BE2C (cell line): ENCODE measurements at regions not wholly inside any gene's neighbourhood (a gene's known extent, or its start where the extent isn't known, plus 50 kb on each side); places are given as distances from the start of the nearest gene placed in this dataset.

Source experiments
- DNase-seq: peaks from one replicate; pipeline ENCODE4 v3.0.0-alpha.2; 2020
- H3K27me3 ChIP-seq: fragments of 250-450 bp; sonication (Bioruptor Pico); 2 replicates; pipeline ENCODE4 v1.5.1; 2020; ENCODE audit warnings: mild to moderate bottlenecking
- H3K36me3 ChIP-seq: fragments of 250-450 bp; sonication (Bioruptor Pico); 2 replicates; pipeline ENCODE4 v1.5.1; 2020; ENCODE audit warnings: mild to moderate bottlenecking
- H3K4me1 ChIP-seq: fragments of 250-450 bp; sonication (Bioruptor Pico); 2 replicates; pipeline ENCODE4 v1.5.1; 2020
- H3K4me3 ChIP-seq: 2 replicates; pipeline ENCODE4 v1.5.1; 2011; ENCODE audit warnings: low read depth, low read length
- H3K9me3 ChIP-seq: fragments of 250-450 bp; sonication (Bioruptor Pico); 2 replicates; pipeline ENCODE4 v1.5.1; 2020
- TF ChIP-seq, protein P1 (sequence below): IDR thresholded peaks from 2 replicates; pipeline ENCODE4 v1.5.1; 2012; ENCODE audit warnings: mild to moderate bottlenecking, low read depth, low read length

GRCh38 chr1:223048026-223048425 lies 95.0 kb downstream of the TLR5 start:
- Histone ChIP-seq H3K27me3 (no peaks in the 10 kb centered on the region), H3K4me1 (no peaks in the 10 kb centered on the region), H3K36me3 (no peaks in the 10 kb centered on the region), H3K4me3 (no peak overlapping the region), H3K9me3 (no peaks in the 10 kb centered on the region)
- TF ChIP-seq, protein P1, sequence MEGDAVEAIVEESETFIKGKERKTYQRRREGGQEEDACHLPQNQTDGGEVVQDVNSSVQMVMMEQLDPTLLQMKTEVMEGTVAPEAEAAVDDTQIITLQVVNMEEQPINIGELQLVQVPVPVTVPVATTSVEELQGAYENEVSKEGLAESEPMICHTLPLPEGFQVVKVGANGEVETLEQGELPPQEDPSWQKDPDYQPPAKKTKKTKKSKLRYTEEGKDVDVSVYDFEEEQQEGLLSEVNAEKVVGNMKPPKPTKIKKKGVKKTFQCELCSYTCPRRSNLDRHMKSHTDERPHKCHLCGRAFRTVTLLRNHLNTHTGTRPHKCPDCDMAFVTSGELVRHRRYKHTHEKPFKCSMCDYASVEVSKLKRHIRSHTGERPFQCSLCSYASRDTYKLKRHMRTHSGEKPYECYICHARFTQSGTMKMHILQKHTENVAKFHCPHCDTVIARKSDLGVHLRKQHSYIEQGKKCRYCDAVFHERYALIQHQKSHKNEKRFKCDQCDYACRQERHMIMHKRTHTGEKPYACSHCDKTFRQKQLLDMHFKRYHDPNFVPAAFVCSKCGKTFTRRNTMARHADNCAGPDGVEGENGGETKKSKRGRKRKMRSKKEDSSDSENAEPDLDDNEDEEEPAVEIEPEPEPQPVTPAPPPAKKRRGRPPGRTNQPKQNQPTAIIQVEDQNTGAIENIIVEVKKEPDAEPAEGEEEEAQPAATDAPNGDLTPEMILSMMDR, result no peak
- DNase-seq, result no peak

GRCh38 chr1:223052462-223052861 lies 90.6 kb downstream of the TLR5 start:
- Histone ChIP-seq H3K4me3 (no peak overlapping the region), H3K27me3 (peaks cover 10% of the 10 kb centered on the region), H3K36me3 (no peaks in the 10 kb centered on the region), H3K9me3 (no peaks in the 10 kb centered on the region), H3K4me1 (no peaks in the 10 kb centered on the region)
- no peak for DNase-seq
- TF ChIP-seq, protein P1, result no peak

DNA sequence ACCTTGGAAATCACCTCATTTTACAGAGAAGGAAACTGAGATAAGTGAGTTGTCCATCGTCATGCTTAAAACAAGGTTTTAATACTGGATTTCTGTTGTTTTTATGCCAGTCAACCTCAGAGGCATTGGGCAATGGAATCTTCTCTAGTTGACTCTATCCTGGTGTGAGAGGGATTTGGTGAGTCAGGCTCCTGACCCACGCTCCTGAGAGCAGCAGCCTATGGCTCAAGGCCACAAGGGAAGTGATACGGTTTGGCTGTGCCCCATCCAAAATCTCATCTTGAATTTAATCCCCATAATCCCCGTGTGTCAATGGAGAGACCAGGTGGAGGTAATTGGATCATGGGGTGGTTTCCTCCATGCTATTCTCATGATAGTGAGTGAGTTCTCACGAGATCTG lies 90.1 kb downstream of the TLR5 start:
- TF ChIP-seq, protein P1, result no peak
- Histone ChIP-seq H3K4me3 (no peak overlapping the region), H3K4me1 (no peaks in the 10 kb centered on the region), H3K36me3 (no peaks in the 10 kb centered on the region), H3K27me3 (peaks cover 10% of the 10 kb centered on the region), H3K9me3 (no peaks in the 10 kb centered on the region)
- DNase-seq, result no peak

GRCh38 chr1:223056802-223057201 lies 86.2 kb downstream of the TLR5 start:
- Histone ChIP-seq H3K27me3 (peaks cover 10% of the 10 kb centered on the region), H3K36me3 (no peaks in the 10 kb centered on the region), H3K9me3 (no peaks in the 10 kb centered on the region), H3K4me1 (no peaks in the 10 kb centered on the region), H3K4me3 (no peak overlapping the region)
- TF ChIP-seq, protein P1, result no peak
- DNase-seq, result no peak

GRCh38 chr1:223057569-223058093 lies 85.4 kb downstream of the TLR5 start:
- Histone ChIP-seq H3K9me3 (no peaks in the 10 kb centered on the region), H3K27me3 (peaks cover 10% of the 10 kb centered on the region), H3K4me3 (no peak overlapping the region), H3K4me1 (no peaks in the 10 kb centered on the region), H3K36me3 (no peaks in the 10 kb centered on the region)
- DNase-seq, result no peak
- TF ChIP-seq, protein P1, result no peak
